ENCODE measurements at regions not wholly inside any gene's neighbourhood (a gene's known extent, or its start where the extent isn't known, plus 50 kb on each side); places are given as distances from the start of the nearest gene placed in this dataset.

GRCh38 chr6:14474816-14475215 is 357.2 kb downstream of the CD83 start:
- H3K27ac ChIP-seq (ENCODE audit: insufficient read length, low read depth, low read length), result no peak overlapping the region
- no peaks in the 10 kb centered on the region for H3K27me3 ChIP-seq (ENCODE audit: insufficient read depth, low read length)
- H3K4me2 ChIP-seq (ENCODE audit: insufficient read depth, insufficient read length, low read length), result no peak overlapping the region
- no peak overlapping the region for H2BK20ac ChIP-seq (ENCODE audit: low read depth, low read length, poor library complexity, severe bottlenecking)
- H2BK15ac ChIP-seq (ENCODE audit: low read depth, low read length), result no peak overlapping the region
- no peak for DNase-seq
- H3K4me1 ChIP-seq (ENCODE audit: insufficient read depth, low read length), result no peaks in the 10 kb centered on the region
- H3K56ac ChIP-seq (ENCODE audit: insufficient read length, low read depth, low read length), result no peak overlapping the region
- no peaks in the 10 kb centered on the region; a peak in 2 of 4 replicates for H3K4me1 Mint-ChIP-seq
- H3T11ph ChIP-seq (ENCODE audit: low read length), result no peak overlapping the region
- no peak overlapping the region for H3K9ac ChIP-seq (ENCODE audit: extremely low read depth, insufficient read length, low read length)
- TF ChIP-seq, protein P1, sequence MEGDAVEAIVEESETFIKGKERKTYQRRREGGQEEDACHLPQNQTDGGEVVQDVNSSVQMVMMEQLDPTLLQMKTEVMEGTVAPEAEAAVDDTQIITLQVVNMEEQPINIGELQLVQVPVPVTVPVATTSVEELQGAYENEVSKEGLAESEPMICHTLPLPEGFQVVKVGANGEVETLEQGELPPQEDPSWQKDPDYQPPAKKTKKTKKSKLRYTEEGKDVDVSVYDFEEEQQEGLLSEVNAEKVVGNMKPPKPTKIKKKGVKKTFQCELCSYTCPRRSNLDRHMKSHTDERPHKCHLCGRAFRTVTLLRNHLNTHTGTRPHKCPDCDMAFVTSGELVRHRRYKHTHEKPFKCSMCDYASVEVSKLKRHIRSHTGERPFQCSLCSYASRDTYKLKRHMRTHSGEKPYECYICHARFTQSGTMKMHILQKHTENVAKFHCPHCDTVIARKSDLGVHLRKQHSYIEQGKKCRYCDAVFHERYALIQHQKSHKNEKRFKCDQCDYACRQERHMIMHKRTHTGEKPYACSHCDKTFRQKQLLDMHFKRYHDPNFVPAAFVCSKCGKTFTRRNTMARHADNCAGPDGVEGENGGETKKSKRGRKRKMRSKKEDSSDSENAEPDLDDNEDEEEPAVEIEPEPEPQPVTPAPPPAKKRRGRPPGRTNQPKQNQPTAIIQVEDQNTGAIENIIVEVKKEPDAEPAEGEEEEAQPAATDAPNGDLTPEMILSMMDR (conservative IDR thresholded peaks at IDR 0.05), result peak; percentile 35; the same call in 2 of the 3 replicates
- no peak overlapping the region for H2AFZ ChIP-seq (ENCODE audit: low read length)
- no peak overlapping the region for H4K91ac ChIP-seq (ENCODE audit: insufficient read length, low read depth, low read length)
- no peak overlapping the region for H3K14ac ChIP-seq (ENCODE audit: insufficient read depth, low read length)
- H3K79me2 ChIP-seq (ENCODE audit: insufficient read depth, low read length), result no peaks in the 10 kb centered on the region
- H3K79me1 ChIP-seq (ENCODE audit: insufficient read depth, low read depth, low read length, poor library complexity, severe bottlenecking), result no peaks in the 10 kb centered on the region
- H3K27me3 Mint-ChIP-seq (ENCODE audit: low read depth), result no peaks in the 10 kb centered on the region
- no peak overlapping the region for H4K5ac ChIP-seq (ENCODE audit: insufficient read length, low read depth, low read length)
- H3K9me3 Mint-ChIP-seq, result peaks cover 0 to 2% of the 10 kb centered on the region in 2 experiments; a peak in 3 of 5 replicates
- H4K20me1 ChIP-seq (ENCODE audit: control insufficient read depth, insufficient read depth, insufficient read length), result no peaks in the 10 kb centered on the region
- H2BK5ac ChIP-seq (ENCODE audit: insufficient read length, low read length), result no peak overlapping the region
- peaks cover 2% of the 10 kb centered on the region for H3K23me2 ChIP-seq (ENCODE audit: insufficient read length, low read depth, low read length, poor library complexity, severe bottlenecking)
- 0 out of 7 replicates have a peak overlapping the region, but pooled peaks of 1 of the 3 experiments have one; percentile 2 for H3K27ac Mint-ChIP-seq
- no peak overlapping the region for H2BK120ac ChIP-seq (ENCODE audit: low read depth, low read length, poor library complexity, severe bottlenecking)
- H2AK5ac ChIP-seq (ENCODE audit: insufficient read length, low read length), result no peak overlapping the region
- H3K4me3 Mint-ChIP-seq, result no peak overlapping the region
- no peak overlapping the region for H3K23ac ChIP-seq (ENCODE audit: insufficient read length, low read depth, low read length)
- H4K8ac ChIP-seq (replicated peaks; ENCODE audit: insufficient read length, low read depth, low read length), result no peak overlapping the region
- H3K9me3 ChIP-seq (ENCODE audit: control insufficient read depth, low read depth, low read length), result no peaks in the 10 kb centered on the region
- no peak overlapping the region for H2BK12ac ChIP-seq (ENCODE audit: insufficient read length, low read depth, low read length)
- no peak overlapping the region for H3K4ac ChIP-seq (ENCODE audit: low read depth, low read length)
- no CpG with 5 or more reads among the region's 2 CpGs for whole genome bisulfite sequencing (ENCODE audit: extremely low coverage, insufficient read length, low lambda C conversion rate)
- peaks cover 0 to 6% (median 0%) of the 10 kb centered on the region in 3 experiments; a peak in 5 of 7 replicates for H3K36me3 Mint-ChIP-seq (ENCODE audit: insufficient read depth in 1 of 3, low read depth in 3 of 3)
- H3K18ac ChIP-seq (ENCODE audit: insufficient read length, low read depth, low read length), result no peak overlapping the region
